Smooth muscle cell (in vitro differentiated cells): ENCODE measurements at regions not wholly inside any gene's neighbourhood (a gene's known extent, or its start where the extent isn't known, plus 50 kb on each side); places are given as distances from the start of the nearest gene placed in this dataset.
A peak's percentile ranks its signal among the peaks of the same experiment; 100 is the strongest.

ENCODE experiments used
- DNase-seq: peaks from one replicate; lab custom pipeline; 2025; ENCODE audit not compliant: unreplicated experiment; lab: John Stamatoyannopoulos, UW
- H2AFZ ChIP-seq: fragments of 200-600 bp; sonication (generic); 2 replicates; pipeline ENCODE4 v1.6.0; 2016; ENCODE audit warnings: antibody characterized with exemption, low read depth, mild to moderate bottlenecking
- H3F3A ChIP-seq: fragments of 200-600 bp; sonication (generic); 2 replicates; pipeline ENCODE4 v1.6.0; 2017; ENCODE audit warnings: antibody characterized with exemption, low read depth
- H3K27ac ChIP-seq: fragments of 200-600 bp; sonication (generic); 2 replicates; pipeline ENCODE4 v1.5.1; 2016; ENCODE audit warnings: low read depth, mild to moderate bottlenecking
- H3K27me3 ChIP-seq: fragments of 200-600 bp; sonication (generic); 2 replicates; pipeline ENCODE4 v1.6.1; 2016; ENCODE audit warnings: low read depth, mild to moderate bottlenecking
- H3K36me3 ChIP-seq: fragments of 200-600 bp; sonication (generic); 2 replicates; pipeline ENCODE4 v1.5.1; 2016; ENCODE audit warnings: low read depth
- H3K4me1 ChIP-seq: fragments of 200-600 bp; sonication (generic); 2 replicates; pipeline ENCODE4 v1.5.1; 2016; ENCODE audit warnings: low read depth
- H3K4me2 ChIP-seq: fragments of 200-600 bp; sonication (generic); 2 replicates; pipeline ENCODE4 v1.6.0; 2016; ENCODE audit warnings: mild to moderate bottlenecking
- H3K4me3 ChIP-seq: fragments of 200-600 bp; sonication (generic); 2 replicates; pipeline ENCODE4 v1.5.1; 2016; ENCODE audit warnings: mild to moderate bottlenecking
- H3K79me2 ChIP-seq: fragments of 200-600 bp; sonication (generic); 2 replicates; pipeline ENCODE4 v1.6.0; 2016; ENCODE audit warnings: low read depth, mild to moderate bottlenecking
- H3K9ac ChIP-seq: fragments of 200-600 bp; sonication (generic); 2 replicates; pipeline ENCODE4 v1.6.0; 2016; ENCODE audit warnings: low read depth
- H3K9me3 ChIP-seq: fragments of 200-600 bp; sonication (generic); replicated peaks from 2 replicates; pipeline ENCODE4 v1.5.1; 2016; ENCODE audit warnings: low read depth
- H4K20me1 ChIP-seq: fragments of 200-600 bp; sonication (generic); 2 replicates; pipeline ENCODE4 v1.6.0; 2016; ENCODE audit warnings: low read depth
- WGBS: methylation state at CpG from one replicate; pipeline ENCODE4 v1.1.7; 2016; ENCODE audit warnings: low lambda C conversion rate; 5-methylcytosine and 5-hydroxymethylcytosine counted together
- TF ChIP-seq, protein P1 (sequence below): fragments of 200-600 bp; sonication (generic); IDR thresholded peaks from 2 replicates; pipeline ENCODE4 v1.5.1; 2017; ENCODE audit warnings: borderline replicate concordance, mild to moderate bottlenecking, antibody characterized with exemption; ENCODE audit not compliant: insufficient read depth, poor library complexity, severe bottlenecking

DNA sequence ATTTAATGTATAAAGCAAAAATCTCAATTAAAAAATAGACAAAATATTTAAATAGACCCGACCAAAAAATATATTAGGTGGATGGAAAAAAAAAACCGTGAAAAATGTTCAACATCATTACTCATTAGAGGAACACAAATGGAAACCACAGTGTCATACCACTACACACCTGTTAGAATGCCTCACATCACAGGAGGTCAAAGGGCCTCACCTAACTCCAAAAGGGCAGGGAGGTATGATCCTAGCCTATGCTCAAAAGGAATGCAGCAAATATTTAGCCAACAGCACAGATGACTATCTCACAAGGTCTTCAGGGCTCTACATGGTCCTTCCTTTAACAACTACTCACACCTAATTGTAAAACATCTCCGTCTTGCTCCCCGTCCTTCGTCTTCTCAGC is 185.5 kb upstream of the SETBP1 start:
- H3F3A ChIP-seq, result no peaks in the 10 kb centered on the region
- H3K4me1 ChIP-seq, result no peaks in the 10 kb centered on the region
- H4K20me1 ChIP-seq, result no peaks in the 10 kb centered on the region
- H3K4me3 ChIP-seq, result no peak overlapping the region
- H3K4me2 ChIP-seq, result no peak overlapping the region
- DNase-seq, result no peak
- no peaks in the 10 kb centered on the region for H3K27me3 ChIP-seq
- H3K9me3 ChIP-seq, result no peaks in the 10 kb centered on the region
- no peak overlapping the region for H3K27ac ChIP-seq
- TF ChIP-seq, protein P1, sequence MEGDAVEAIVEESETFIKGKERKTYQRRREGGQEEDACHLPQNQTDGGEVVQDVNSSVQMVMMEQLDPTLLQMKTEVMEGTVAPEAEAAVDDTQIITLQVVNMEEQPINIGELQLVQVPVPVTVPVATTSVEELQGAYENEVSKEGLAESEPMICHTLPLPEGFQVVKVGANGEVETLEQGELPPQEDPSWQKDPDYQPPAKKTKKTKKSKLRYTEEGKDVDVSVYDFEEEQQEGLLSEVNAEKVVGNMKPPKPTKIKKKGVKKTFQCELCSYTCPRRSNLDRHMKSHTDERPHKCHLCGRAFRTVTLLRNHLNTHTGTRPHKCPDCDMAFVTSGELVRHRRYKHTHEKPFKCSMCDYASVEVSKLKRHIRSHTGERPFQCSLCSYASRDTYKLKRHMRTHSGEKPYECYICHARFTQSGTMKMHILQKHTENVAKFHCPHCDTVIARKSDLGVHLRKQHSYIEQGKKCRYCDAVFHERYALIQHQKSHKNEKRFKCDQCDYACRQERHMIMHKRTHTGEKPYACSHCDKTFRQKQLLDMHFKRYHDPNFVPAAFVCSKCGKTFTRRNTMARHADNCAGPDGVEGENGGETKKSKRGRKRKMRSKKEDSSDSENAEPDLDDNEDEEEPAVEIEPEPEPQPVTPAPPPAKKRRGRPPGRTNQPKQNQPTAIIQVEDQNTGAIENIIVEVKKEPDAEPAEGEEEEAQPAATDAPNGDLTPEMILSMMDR, result no peak
- H3K79me2 ChIP-seq, result no peaks in the 10 kb centered on the region
- 92% methylated on average over 5 of the region's 5 CpGs for WGBS
- no peak overlapping the region for H3K9ac ChIP-seq
- H3K36me3 ChIP-seq, result no peaks in the 10 kb centered on the region
- no peak overlapping the region for H2AFZ ChIP-seq

DNA sequence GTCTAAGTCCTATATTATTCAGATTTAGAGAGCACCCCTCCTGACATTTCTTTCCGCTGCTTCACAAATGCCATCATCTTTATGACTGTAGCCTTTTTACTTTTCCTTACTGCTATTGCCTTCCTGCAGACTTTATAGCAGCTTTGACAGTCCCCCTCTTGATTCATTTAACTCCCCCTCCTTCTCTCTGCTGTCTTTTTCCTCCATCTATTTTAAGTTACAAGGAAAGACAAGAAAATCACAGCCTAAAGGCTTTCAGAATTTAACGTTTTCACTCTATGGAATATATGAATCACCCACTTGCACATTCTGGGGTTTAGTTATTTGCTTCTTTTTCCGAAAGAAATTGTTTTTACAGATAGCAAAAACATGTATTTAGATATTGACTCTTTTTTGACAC is 183.4 kb upstream of the SETBP1 start:
- DNase-seq, result no peak
- TF ChIP-seq, protein P1, result no peak
- no peak overlapping the region for H2AFZ ChIP-seq
- H3K9ac ChIP-seq, result no peak overlapping the region
- H4K20me1 ChIP-seq, result no peaks in the 10 kb centered on the region
- no peaks in the 10 kb centered on the region for H3K9me3 ChIP-seq
- H3K27me3 ChIP-seq, result no peaks in the 10 kb centered on the region
- WGBS, result 25% methylated on average over 3 of the region's 3 CpGs
- H3K4me3 ChIP-seq, result no peak overlapping the region
- H3K4me2 ChIP-seq, result peak overlapping the region; percentile 7
- H3K79me2 ChIP-seq, result no peaks in the 10 kb centered on the region
- H3K36me3 ChIP-seq, result no peaks in the 10 kb centered on the region
- H3F3A ChIP-seq, result no peaks in the 10 kb centered on the region
- H3K4me1 ChIP-seq, result no peaks in the 10 kb centered on the region
- H3K27ac ChIP-seq, result peak overlapping the region; percentile 36

DNA sequence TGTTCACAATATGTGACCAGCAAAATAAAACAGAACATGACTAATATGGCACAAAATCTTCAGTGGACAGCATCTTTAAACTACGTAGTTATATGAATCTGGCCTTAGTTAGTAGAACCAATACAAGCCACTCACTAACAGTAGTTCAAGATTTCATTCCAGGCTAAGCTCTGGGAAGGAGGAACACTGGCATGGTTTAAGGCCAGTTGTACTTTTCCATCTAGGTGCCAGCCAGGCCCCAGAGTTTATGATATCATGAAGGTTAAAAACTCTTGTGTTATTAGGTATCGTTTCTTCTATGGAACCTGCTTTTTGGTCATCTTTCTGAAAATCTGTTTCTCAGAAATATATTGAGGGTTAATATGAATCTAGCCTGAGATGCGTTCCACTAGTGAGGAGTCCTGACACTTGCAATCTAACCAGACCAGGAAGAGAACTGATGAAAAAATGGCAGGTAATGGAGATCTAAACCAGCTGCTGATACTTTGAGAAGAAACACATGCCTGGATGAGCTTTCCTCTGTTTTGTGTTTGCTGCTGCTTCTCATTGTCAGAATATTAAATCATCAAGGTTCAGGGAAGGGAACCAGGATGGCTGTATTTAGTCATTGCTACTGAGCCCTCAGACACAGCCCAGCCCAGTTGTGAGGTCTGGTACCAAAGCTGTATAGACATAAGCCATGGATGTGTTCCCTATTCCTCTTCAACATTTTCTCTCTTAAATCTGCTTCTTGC is 182.8 kb upstream of the SETBP1 start:
- Histone ChIP-seq H3K27me3 (no peaks in the 10 kb centered on the region), H3K27ac (peak overlapping the region; percentile 36), H3K79me2 (no peaks in the 10 kb centered on the region), H4K20me1 (no peaks in the 10 kb centered on the region), H3K4me3 (no peak overlapping the region), H2AFZ (no peak overlapping the region), H3K36me3 (no peaks in the 10 kb centered on the region), H3K4me1 (no peaks in the 10 kb centered on the region), H3K9ac (no peak overlapping the region), H3F3A (no peaks in the 10 kb centered on the region), H3K4me2 (peak overlapping the region; percentile 7), H3K9me3 (no peaks in the 10 kb centered on the region)
- WGBS, result 74% methylated on average over 3 of the region's 3 CpGs
- DNase-seq, result no peak
- TF ChIP-seq, protein P1, result no peak
